ENCODE measurements at regions not wholly inside any gene's neighbourhood (a gene's known extent, or its start where the extent isn't known, plus 50 kb on each side); places are given as distances from the start of the nearest gene placed in this dataset.

DNA sequence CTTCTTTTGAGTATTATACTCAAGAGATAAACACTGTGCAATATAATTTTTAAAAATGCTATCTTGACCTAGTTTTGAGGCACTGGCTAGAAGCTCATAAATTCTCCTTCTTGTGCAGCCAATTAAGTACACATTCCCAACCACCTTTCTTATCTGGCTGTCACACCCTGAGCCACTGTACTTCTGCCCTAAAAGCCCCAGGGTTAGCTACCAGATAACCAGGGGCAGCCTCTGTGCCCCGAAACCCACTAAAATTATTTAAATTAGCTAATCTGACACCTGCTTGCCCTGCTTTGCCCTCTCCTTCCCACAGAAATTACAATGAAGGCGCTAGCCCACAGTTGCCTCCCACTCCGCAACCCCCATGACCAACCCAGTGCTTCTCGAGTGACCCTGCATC is 597.3 kb upstream of the TYRP1 start:
- dilution Hi-C loops (cut with HindIII; ENCODE audit: low sequenced_read_pairs, unreplicated experiment) (no loop called here), intact Hi-C loops (cut with micrococcal nuclease) (no loop called here), in situ Hi-C loops (cut with MboI; ENCODE audit: low sequenced_read_pairs) (no loop called here)
- Histone ChIP-seq H4K20me1 (ENCODE audit: insufficient read depth, low read length) (no peaks in the 10 kb centered on the region), H3K4ac (ENCODE audit: low read depth, low read length) (no peak overlapping the region), H3K4me1 (ENCODE audit: control insufficient read depth, insufficient read depth, low read length) (no peaks in the 10 kb centered on the region), H3K23ac (ENCODE audit: low read depth, low read length) (no peak overlapping the region), H3K56ac (ENCODE audit: extremely low read depth, insufficient read depth, low read length) (no peak overlapping the region), H3K27ac (ENCODE audit: insufficient read depth, low read length) (no peak overlapping the region), H2AK9ac (replicated peaks; ENCODE audit: low read depth, low read length, poor library complexity) (no peak overlapping the region), H2AK5ac (ENCODE audit: low read depth, low read length) (no peak overlapping the region), H3K27me3 (ENCODE audit: control insufficient read depth, insufficient read depth, low read length) (no peaks in the 10 kb centered on the region), H2BK20ac (ENCODE audit: low read depth, low read length) (no peak overlapping the region), H3K4me3 (ENCODE audit: insufficient read depth, low read depth, low read length) (no peak overlapping the region), H3K79me1 (ENCODE audit: low read depth in 1 of 2, low read length in 2 of 2) (no peaks in the 10 kb centered on the region), H3K9me3 (ENCODE audit: control insufficient read depth, insufficient read depth, low read length) (peaks cover 17% of the 10 kb centered on the region), H4K5ac (ENCODE audit: low read depth, low read length) (no peak overlapping the region), H3K14ac (replicated peaks; ENCODE audit: low read depth, low read length) (no peak overlapping the region), H4K91ac (ENCODE audit: insufficient read depth, low read depth, low read length) (no peak overlapping the region), H3K4me2 (ENCODE audit: low read depth, low read length) (no peak overlapping the region), H4K8ac (ENCODE audit: low read depth in 2 of 2, low read length in 2 of 2) (no peak overlapping the region), H3K9me1 (ENCODE audit: insufficient read depth, low read length) (no peaks in the 10 kb centered on the region), H3K9ac (ENCODE audit: low read depth, low read length) (no peak overlapping the region), H2BK5ac (ENCODE audit: low read depth, low read length, poor library complexity, severe bottlenecking) (no peak overlapping the region), H2AFZ (replicated peaks; ENCODE audit: low read length, poor library complexity) (peak overlapping the region; percentile 23), H3K18ac (ENCODE audit: low read depth, low read length) (no peak overlapping the region), H2BK120ac (ENCODE audit: low read depth, low read length) (no peak overlapping the region), H3K36me3 (ENCODE audit: control insufficient read depth, insufficient read depth, low read length) (no peaks in the 10 kb centered on the region), H2BK15ac (ENCODE audit: low read depth, low read length) (no peak overlapping the region)
- BruUV-seq (replicated peaks): no TSS peak
- POLR2A ChIA-PET (ENCODE audit: unreplicated experiment): no interaction called here
- no peak for ATAC-seq (ENCODE audit: low read depth)
- no peak for DNase-seq
- no peak for TF ChIP-seq BHLHE40 (IDR thresholded peaks at IDR 0.05; ENCODE audit: low read depth, low read length)
- TF ChIP-seq CHD1 (IDR thresholded peaks at IDR 0.05; ENCODE audit: low read depth, low read length): no peak
- no peak for TF ChIP-seq NFE2L2 (IDR thresholded peaks at IDR 0.05; ENCODE audit: low read depth, low read length)
- no peak for TF ChIP-seq MAFK (IDR thresholded peaks at IDR 0.05; ENCODE audit: low read depth, low read length)
- no peak for TF ChIP-seq RFX5 (IDR thresholded peaks at IDR 0.05; ENCODE audit: low read depth, low read length)
- no peak for TF ChIP-seq CEBPB (IDR thresholded peaks at IDR 0.05; ENCODE audit: low read depth, low read length)
- TF ChIP-seq MAZ (IDR thresholded peaks at IDR 0.05; ENCODE audit: borderline replicate concordance, low read depth, low read length): no peak
- no peak for TF ChIP-seq RCOR1 (IDR thresholded peaks at IDR 0.05; ENCODE audit: insufficient replicate concordance, low read length)
- TF ChIP-seq, protein P1, sequence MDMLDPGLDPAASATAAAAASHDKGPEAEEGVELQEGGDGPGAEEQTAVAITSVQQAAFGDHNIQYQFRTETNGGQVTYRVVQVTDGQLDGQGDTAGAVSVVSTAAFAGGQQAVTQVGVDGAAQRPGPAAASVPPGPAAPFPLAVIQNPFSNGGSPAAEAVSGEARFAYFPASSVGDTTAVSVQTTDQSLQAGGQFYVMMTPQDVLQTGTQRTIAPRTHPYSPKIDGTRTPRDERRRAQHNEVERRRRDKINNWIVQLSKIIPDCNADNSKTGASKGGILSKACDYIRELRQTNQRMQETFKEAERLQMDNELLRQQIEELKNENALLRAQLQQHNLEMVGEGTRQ (IDR thresholded peaks at IDR 0.05; ENCODE audit: low read depth, low read length): no peak
- no peak for TF ChIP-seq RAD21 (IDR thresholded peaks at IDR 0.05; ENCODE audit: low read length)
- no peak for TF ChIP-seq SMC3 (IDR thresholded peaks at IDR 0.05; ENCODE audit: low read depth, low read length)
- WGBS, 2 experiments (ENCODE audit: extremely low coverage in 2 of 2, insufficient read length in 1 of 2): 0% methylated on average over 1 of the region's 4 CpGs; no CpG with 5 or more reads in 1 of the 2 experiments
- CTCF ChIA-PET: interaction anchor here (0.6 kb wide), 1 partner anchor 509 kb away, joined by 3 read pairs; no protein-coding TSS in a partner anchor

Measured in IMR-90 (cell line).